D721Med (cell line): ENCODE measurements at regions not wholly inside any gene's neighbourhood (a gene's known extent, or its start where the extent isn't known, plus 50 kb on each side); places are given as distances from the start of the nearest gene placed in this dataset.
"Not testable (repeated sequence)": the region's sequence is repeated elsewhere in the genome, so short reads cannot be mapped to it uniquely, and the experiment has no call there.

Source experiments
- DNase-seq: peaks from one replicate; pipeline ENCODE4 v3.0.0; 2011; ENCODE audit warnings: low spot score; ENCODE audit not compliant: insufficient read length
- FAIRE-seq: peaks from 2 replicates; lab custom pipeline; 2011; peaks lifted over from hg19 to GRCh38; lab: Jason Lieb, UNC
- CTCF ChIP-seq: IDR thresholded peaks from 2 replicates; pipeline ENCODE4 v1.5.1; 2012; ENCODE audit warnings: mild to moderate bottlenecking, control low read depth; ENCODE audit not compliant: insufficient read depth; ENCODE audit errors: missing control alignments

- TF ChIP-seq CTCF: no peak
- FAIRE-seq (no peak), DNase-seq (no peak)
These were observed 92.9 kb upstream of the WDR75 start for GRCh38 chr2:189348369-189348768.

- no peak for DNase-seq
- no peak for TF ChIP-seq CTCF
- FAIRE-seq: no peak
These were observed 90.6 kb upstream of the WDR75 start for GRCh38 chr2:189350540-189351209.

- DNase-seq, FAIRE-seq: not testable (repeated sequence)
These were observed 89.3 kb upstream of the WDR75 start for GRCh38 chr2:189351933-189352332.

DNA sequence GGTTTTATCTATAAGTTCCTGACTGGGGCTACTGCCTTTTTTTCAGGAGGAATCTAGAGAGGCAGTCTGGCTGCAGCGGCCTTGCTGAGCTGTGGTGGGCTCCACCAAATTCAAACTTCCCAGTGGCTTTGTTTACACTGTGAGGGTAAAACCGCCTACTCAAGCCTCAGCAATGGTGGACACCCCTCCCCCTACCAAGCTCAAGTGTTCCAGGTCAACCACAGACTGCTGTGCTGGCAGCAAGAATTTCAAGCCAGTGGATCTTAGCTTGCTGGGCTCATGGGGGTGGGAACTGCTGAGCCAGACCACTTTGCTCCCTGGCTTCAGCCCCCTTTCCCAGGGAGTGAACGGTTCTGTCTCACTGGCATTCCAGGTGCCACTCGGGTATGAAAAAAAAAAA, 83.9 kb upstream of the WDR75 start:
- not testable (repeated sequence) for FAIRE-seq, DNase-seq

DNA sequence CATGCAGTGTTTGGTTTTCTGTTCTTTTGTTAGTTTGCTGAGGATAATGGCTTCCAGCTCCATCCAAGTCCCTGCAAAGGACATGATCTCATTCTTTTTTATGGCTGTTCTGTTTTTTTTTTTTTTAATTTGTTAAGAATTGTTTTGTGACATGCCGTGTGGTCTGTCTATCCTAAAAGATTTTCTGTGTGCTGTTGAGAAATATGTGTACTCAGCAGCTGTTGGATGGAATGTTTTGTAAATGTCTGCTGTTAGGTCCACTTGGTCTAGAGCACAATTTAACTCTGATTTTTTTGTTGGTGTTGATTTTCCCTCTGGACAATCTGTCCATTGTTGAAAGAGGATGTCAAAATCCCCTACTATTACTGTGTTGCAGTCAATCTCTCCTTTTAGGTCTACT, 80.4 kb upstream of the WDR75 start:
- DNase-seq (no peak), FAIRE-seq (no peak)
- no peak for TF ChIP-seq CTCF

- DNase-seq (no peak), FAIRE-seq (no peak)
- TF ChIP-seq CTCF: no peak
These were observed 79.0 kb upstream of the WDR75 start for GRCh38 chr2:189362283-189362682.

GRCh38 chr2:189363559-189363958, 77.7 kb upstream of the WDR75 start:
- DNase-seq (no peak), FAIRE-seq (no peak)
- TF ChIP-seq CTCF: no peak

- DNase-seq (no peak), FAIRE-seq (no peak)
- TF ChIP-seq CTCF: no peak
These were observed 76.7 kb upstream of the WDR75 start for GRCh38 chr2:189364607-189365006.
